ENCODE measurements at regions not wholly inside any gene's neighbourhood (a gene's known extent, or its start where the extent isn't known, plus 50 kb on each side); places are given as distances from the start of the nearest gene placed in this dataset.

DNA sequence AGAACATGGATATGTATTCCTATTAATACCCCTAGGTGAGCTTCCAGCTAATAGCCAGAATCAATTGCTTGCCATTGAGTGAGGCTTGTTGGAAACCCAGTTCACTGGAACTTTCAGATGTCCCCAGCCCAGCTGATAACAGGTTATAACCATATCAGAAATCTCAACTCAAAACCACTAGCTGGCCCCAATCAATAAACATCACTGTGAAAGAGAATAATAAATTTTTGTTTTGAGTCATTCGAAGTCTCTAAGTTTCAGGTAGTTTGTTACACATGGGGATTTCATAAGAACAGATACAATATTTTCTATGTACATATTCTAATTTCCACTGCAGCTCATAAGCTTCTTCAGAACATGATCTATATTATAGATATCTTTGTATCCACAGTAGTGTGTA lies 162.9 kb upstream of the SNX7 start:
- ATAC-seq (ENCODE audit: poor library complexity), result no peak
- no peaks in the 10 kb centered on the region for H3K27me3 ChIP-seq (ENCODE audit: control insufficient read depth in 1 of 2, insufficient read depth in 2 of 2, low read length in 2 of 2)
- Mint-ChIP-seq H3K36me3 (ENCODE audit: low read depth) (no peaks in the 10 kb centered on the region), H3K27me3 (no peaks in the 10 kb centered on the region), H3K27ac (no peak overlapping the region), H3K9me3 (no peaks in the 10 kb centered on the region), H3K4me1 (ENCODE audit: low read depth) (no peaks in the 10 kb centered on the region), H3K4me3 (no peak overlapping the region)
- CTCF ChIA-PET, result no interaction called here
- no peaks in the 10 kb centered on the region for H3K36me3 ChIP-seq (ENCODE audit: insufficient read depth, low read length)
- DNase-seq, result no peak
- no peaks in the 10 kb centered on the region for H3K4me1 ChIP-seq (ENCODE audit: insufficient read depth, low read length)
- H3K4me3 ChIP-seq (ENCODE audit: low read length), result no peak overlapping the region
- TF ChIP-seq, protein P1, sequence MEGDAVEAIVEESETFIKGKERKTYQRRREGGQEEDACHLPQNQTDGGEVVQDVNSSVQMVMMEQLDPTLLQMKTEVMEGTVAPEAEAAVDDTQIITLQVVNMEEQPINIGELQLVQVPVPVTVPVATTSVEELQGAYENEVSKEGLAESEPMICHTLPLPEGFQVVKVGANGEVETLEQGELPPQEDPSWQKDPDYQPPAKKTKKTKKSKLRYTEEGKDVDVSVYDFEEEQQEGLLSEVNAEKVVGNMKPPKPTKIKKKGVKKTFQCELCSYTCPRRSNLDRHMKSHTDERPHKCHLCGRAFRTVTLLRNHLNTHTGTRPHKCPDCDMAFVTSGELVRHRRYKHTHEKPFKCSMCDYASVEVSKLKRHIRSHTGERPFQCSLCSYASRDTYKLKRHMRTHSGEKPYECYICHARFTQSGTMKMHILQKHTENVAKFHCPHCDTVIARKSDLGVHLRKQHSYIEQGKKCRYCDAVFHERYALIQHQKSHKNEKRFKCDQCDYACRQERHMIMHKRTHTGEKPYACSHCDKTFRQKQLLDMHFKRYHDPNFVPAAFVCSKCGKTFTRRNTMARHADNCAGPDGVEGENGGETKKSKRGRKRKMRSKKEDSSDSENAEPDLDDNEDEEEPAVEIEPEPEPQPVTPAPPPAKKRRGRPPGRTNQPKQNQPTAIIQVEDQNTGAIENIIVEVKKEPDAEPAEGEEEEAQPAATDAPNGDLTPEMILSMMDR (IDR thresholded peaks at IDR 0.05), result no peak
- POLR2A ChIA-PET, result no interaction called here
- H3K27ac ChIP-seq (ENCODE audit: low read depth in 1 of 2, low read length in 2 of 2), result no peak overlapping the region
- H3K9me3 ChIP-seq (ENCODE audit: control insufficient read depth in 1 of 2, insufficient read depth in 1 of 2, low read length in 2 of 2), result no peaks in the 10 kb centered on the region
- intact Hi-C loops (cut with DNase I, micrococcal nuclease), result no loop called here

DNA sequence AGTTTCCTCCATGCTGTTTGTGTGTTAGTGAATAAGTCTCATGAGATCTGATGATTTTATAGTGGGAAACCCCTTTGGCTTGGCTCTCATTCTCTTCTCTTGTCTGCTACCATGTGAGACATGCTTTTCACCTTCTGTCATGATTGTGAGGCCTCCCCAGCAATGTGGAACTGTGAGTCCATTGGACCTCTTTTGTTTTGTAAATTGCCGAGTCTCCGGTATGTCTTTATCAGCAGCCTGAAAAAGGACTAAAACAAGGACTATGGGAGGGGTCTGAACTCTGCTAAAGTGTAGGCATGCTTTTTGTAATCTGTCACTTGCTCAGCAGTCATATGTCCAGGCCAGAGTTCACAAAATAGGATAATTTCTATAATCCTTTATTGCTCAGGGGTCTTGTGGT lies 164.0 kb upstream of the SNX7 start:
- no peak overlapping the region for H3K4me3 ChIP-seq (ENCODE audit: low read length)
- Mint-ChIP-seq H3K27ac (no peak overlapping the region), H3K36me3 (ENCODE audit: low read depth) (no peaks in the 10 kb centered on the region), H3K4me3 (no peak overlapping the region), H3K27me3 (no peaks in the 10 kb centered on the region), H3K4me1 (ENCODE audit: low read depth) (no peaks in the 10 kb centered on the region), H3K9me3 (no peaks in the 10 kb centered on the region)
- ChIA-PET CTCF (no interaction called here), POLR2A (no interaction called here)
- intact Hi-C loops (cut with DNase I, micrococcal nuclease), result no loop called here
- H3K27me3 ChIP-seq (ENCODE audit: control insufficient read depth in 1 of 2, insufficient read depth in 2 of 2, low read length in 2 of 2), result no peaks in the 10 kb centered on the region
- no peaks in the 10 kb centered on the region for H3K36me3 ChIP-seq (ENCODE audit: insufficient read depth, low read length)
- TF ChIP-seq, protein P1 (IDR thresholded peaks at IDR 0.05), result no peak
- ATAC-seq (ENCODE audit: poor library complexity) (no peak), DNase-seq (no peak)
- H3K27ac ChIP-seq (ENCODE audit: low read depth in 1 of 2, low read length in 2 of 2), result no peak overlapping the region
- H3K4me1 ChIP-seq (ENCODE audit: insufficient read depth, low read length), result no peaks in the 10 kb centered on the region
- no peaks in the 10 kb centered on the region for H3K9me3 ChIP-seq (ENCODE audit: control insufficient read depth in 1 of 2, insufficient read depth in 1 of 2, low read length in 2 of 2)

DNA sequence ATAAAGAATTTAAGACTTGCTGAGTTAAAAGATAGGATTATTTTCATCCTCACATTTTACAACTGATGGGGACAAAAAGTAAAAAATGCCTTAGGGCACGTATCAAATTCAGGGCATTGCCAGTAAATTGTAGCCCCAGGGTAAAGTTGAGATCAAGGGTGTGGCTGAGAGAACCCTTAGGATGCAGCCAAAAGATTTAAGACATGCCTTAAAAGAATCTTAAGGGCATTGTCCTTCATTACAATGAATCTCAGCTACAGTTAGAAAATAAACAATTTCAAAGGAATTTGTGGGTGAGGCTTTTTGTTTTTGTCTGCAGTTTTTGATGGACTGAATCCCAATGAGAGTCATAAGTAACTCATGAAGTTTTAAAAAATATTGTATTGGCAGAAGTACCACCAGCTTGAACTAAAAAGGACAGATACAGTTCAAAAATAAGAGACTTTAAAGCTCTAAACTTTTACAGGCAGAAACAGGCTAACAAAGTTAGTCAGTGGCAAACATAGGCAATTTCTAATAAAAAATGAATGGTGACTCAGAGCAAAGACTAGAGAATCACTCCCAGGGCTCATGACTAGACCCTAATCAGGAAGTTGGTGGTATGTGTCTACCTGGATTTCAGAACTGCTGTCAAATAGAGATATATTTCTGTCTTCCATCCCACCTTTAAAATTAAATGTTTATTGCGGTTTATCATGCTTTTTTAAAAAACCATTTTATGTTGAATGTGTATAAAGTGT lies 165.1 kb upstream of the SNX7 start:
- Histone ChIP-seq H3K4me3 (ENCODE audit: low read length) (no peak overlapping the region), H3K27ac (ENCODE audit: low read depth in 1 of 2, low read length in 2 of 2) (no peak overlapping the region), H3K9me3 (ENCODE audit: control insufficient read depth in 1 of 2, insufficient read depth in 1 of 2, low read length in 2 of 2) (no peaks in the 10 kb centered on the region), H3K36me3 (ENCODE audit: insufficient read depth, low read length) (no peaks in the 10 kb centered on the region), H3K27me3 (ENCODE audit: control insufficient read depth in 1 of 2, insufficient read depth in 2 of 2, low read length in 2 of 2) (no peaks in the 10 kb centered on the region), H3K4me1 (ENCODE audit: insufficient read depth, low read length) (no peaks in the 10 kb centered on the region)
- ATAC-seq (ENCODE audit: poor library complexity), result no peak
- no peaks in the 10 kb centered on the region for H3K36me3 Mint-ChIP-seq (ENCODE audit: low read depth)
- TF ChIP-seq, protein P1 (IDR thresholded peaks at IDR 0.05), result no peak
- CTCF ChIA-PET, result no interaction called here
- H3K9me3 Mint-ChIP-seq, result no peaks in the 10 kb centered on the region
- no peaks in the 10 kb centered on the region for H3K27me3 Mint-ChIP-seq
- H3K4me3 Mint-ChIP-seq, result no peak overlapping the region
- DNase-seq, result no peak
- H3K27ac Mint-ChIP-seq, result no peak overlapping the region
- POLR2A ChIA-PET, result no interaction called here
- H3K4me1 Mint-ChIP-seq (ENCODE audit: low read depth), result no peaks in the 10 kb centered on the region
- intact Hi-C loops (cut with DNase I, micrococcal nuclease), result no loop called here

Measured in CD4-positive, alpha-beta T cell (primary cell).